ENCODE measurements at regions not wholly inside any gene's neighbourhood (a gene's known extent, or its start where the extent isn't known, plus 50 kb on each side); places are given as distances from the start of the nearest gene placed in this dataset.

GRCh38 chr4:162268911-162269310 is 105.1 kb upstream of the FSTL5 start:
- Histone ChIP-seq H3K27ac (ENCODE audit: low read depth, low read length) (no peak overlapping the region), H3K27me3 (replicated peaks in 1 of 4; ENCODE audit: control insufficient read depth in 3 of 4, extremely low read depth in 1 of 4, insufficient read depth in 3 of 4, low read length in 3 of 4) (no peaks in the 10 kb centered on the region), H2BK12ac (ENCODE audit: low read depth, low read length) (no peak overlapping the region), H2AK5ac (ENCODE audit: low read depth, low read length) (no peak overlapping the region), H2BK15ac (ENCODE audit: low read length) (no peak overlapping the region), H3K36me3 (ENCODE audit: control insufficient read depth in 2 of 4, insufficient read depth in 4 of 4, low read length in 3 of 4) (no peaks in the 10 kb centered on the region), H2BK5ac (ENCODE audit: low read depth, low read length) (no peak overlapping the region), H3K9me3 (ENCODE audit: insufficient read depth in 2 of 2, low read depth in 1 of 2, low read length in 1 of 2) (peaks cover 6% of the 10 kb centered on the region in 2 experiments; a peak in 2 of 4 replicates), H3K4me1 (replicated peaks in 1 of 4; ENCODE audit: control insufficient read depth in 3 of 4, insufficient read depth in 4 of 4, low read length in 3 of 4) (peaks cover 0 to 3% (median 0%) of the 10 kb centered on the region in 4 experiments; a peak in 1 of 7 replicates), H2BK120ac (replicated peaks; ENCODE audit: low read depth, low read length) (no peak overlapping the region), H4K8ac (ENCODE audit: extremely low read depth, insufficient read depth, low read length) (no peak overlapping the region), H3K14ac (ENCODE audit: insufficient read length) (no peak overlapping the region), H4K20me1 (replicated peaks in 1 of 2; ENCODE audit: control insufficient read depth in 1 of 2, insufficient read depth in 2 of 2, low read length in 2 of 2) (no peaks in the 10 kb centered on the region), H2AFZ (ENCODE audit: low read length) (no peak overlapping the region), H4K91ac (replicated peaks; ENCODE audit: insufficient read length, low read length) (no peak overlapping the region), H3K4me3 (ENCODE audit: extremely low read depth in 1 of 4, insufficient read depth in 2 of 4, low read depth in 3 of 4, low read length in 4 of 4) (no peak overlapping the region), H3K18ac (ENCODE audit: extremely low read depth, low read length) (no peak overlapping the region), H2BK20ac (ENCODE audit: low read length) (no peak overlapping the region), H3K79me1 (ENCODE audit: low read depth, low read length) (no peaks in the 10 kb centered on the region), H3K23ac (ENCODE audit: insufficient read length) (no peak overlapping the region), H3K9ac (replicated peaks in 1 of 4; ENCODE audit: extremely low read depth in 1 of 4, low read depth in 3 of 4, low read length in 3 of 4) (no peak overlapping the region), H3K23me2 (ENCODE audit: low read depth, low read length) (no peaks in the 10 kb centered on the region), H3K56ac (replicated peaks; ENCODE audit: insufficient read length, low read depth, low read length) (no peak overlapping the region), H3K4me2 (ENCODE audit: insufficient read depth in 1 of 2, low read depth in 2 of 2, low read length in 2 of 2) (no peak overlapping the region), H3K4ac (replicated peaks; ENCODE audit: insufficient read length, low read depth, low read length) (no peak overlapping the region), H3K79me2 (ENCODE audit: control insufficient read depth in 1 of 2, insufficient read depth in 2 of 2, low read length in 2 of 2) (no peaks in the 10 kb centered on the region), H4K5ac (ENCODE audit: insufficient read length, low read depth, low read length) (no peak overlapping the region)
- FAIRE-seq (no peak), DNase-seq (ENCODE audit: low read depth in 1 of 2, low spot score in 2 of 2) (no peak)
- ChIA-PET POLR2A (ENCODE audit: partially characterized antibody) (no interaction called here), CTCF (ENCODE audit: partially characterized antibody) (no interaction called here)
- no peak for TF ChIP-seq HDAC2 (IDR thresholded peaks at IDR 0.05; ENCODE audit: borderline replicate concordance in 1 of 2, low read depth in 2 of 2, low read length in 2 of 2)
- no peak for TF ChIP-seq JUND (IDR thresholded peaks at IDR 0.05; ENCODE audit: low read length)
- TF ChIP-seq CBX8 (IDR thresholded peaks at IDR 0.05; ENCODE audit: borderline replicate concordance, low read depth, low read length), result no peak
- TF ChIP-seq PHF8 (conservative IDR thresholded peaks at IDR 0.05; ENCODE audit: low read depth, low read length), result no peak
- no peak for TF ChIP-seq JUN (IDR thresholded peaks at IDR 0.05; ENCODE audit: low read depth, low read length)
- TF ChIP-seq EGR1 (IDR thresholded peaks at IDR 0.05; ENCODE audit: borderline replicate concordance, low read depth, low read length), result no peak
- no peak for TF ChIP-seq ASH2L (IDR thresholded peaks at IDR 0.05; ENCODE audit: low read length)
- no peak for TF ChIP-seq ZNF274 (IDR thresholded peaks at IDR 0.05; ENCODE audit: borderline replicate concordance, extremely low read depth, low read length)
- TF ChIP-seq SIX5 (IDR thresholded peaks at IDR 0.05; ENCODE audit: low read depth, low read length), result no peak
- TF ChIP-seq RNF2 (IDR thresholded peaks at IDR 0.05; ENCODE audit: borderline replicate concordance, low read depth, low read length, missing control alignments, poor library complexity, severe bottlenecking), result no peak
- TF ChIP-seq POU5F1 (IDR thresholded peaks at IDR 0.05; ENCODE audit: low read depth, low read length), result no peak
- no peak for TF ChIP-seq CHD2 (IDR thresholded peaks at IDR 0.05; ENCODE audit: low read length)
- WGBS, 2 experiments (ENCODE audit: extremely low coverage in 1 of 2, insufficient coverage in 1 of 2, insufficient read length in 1 of 2, insufficient replicate concordance in 2 of 2, low coverage in 1 of 2, low lambda C conversion rate in 2 of 2, missing lambda C conversion rate in 1 of 2), result 86% methylated on average over 4 of the region's 4 CpGs; no CpG with 5 or more reads in 1 of the 2 experiments

Data from H1 (cell line).